ENCODE measurements at regions not wholly inside any gene's neighbourhood (a gene's known extent, or its start where the extent isn't known, plus 50 kb on each side); places are given as distances from the start of the nearest gene placed in this dataset.

DNA sequence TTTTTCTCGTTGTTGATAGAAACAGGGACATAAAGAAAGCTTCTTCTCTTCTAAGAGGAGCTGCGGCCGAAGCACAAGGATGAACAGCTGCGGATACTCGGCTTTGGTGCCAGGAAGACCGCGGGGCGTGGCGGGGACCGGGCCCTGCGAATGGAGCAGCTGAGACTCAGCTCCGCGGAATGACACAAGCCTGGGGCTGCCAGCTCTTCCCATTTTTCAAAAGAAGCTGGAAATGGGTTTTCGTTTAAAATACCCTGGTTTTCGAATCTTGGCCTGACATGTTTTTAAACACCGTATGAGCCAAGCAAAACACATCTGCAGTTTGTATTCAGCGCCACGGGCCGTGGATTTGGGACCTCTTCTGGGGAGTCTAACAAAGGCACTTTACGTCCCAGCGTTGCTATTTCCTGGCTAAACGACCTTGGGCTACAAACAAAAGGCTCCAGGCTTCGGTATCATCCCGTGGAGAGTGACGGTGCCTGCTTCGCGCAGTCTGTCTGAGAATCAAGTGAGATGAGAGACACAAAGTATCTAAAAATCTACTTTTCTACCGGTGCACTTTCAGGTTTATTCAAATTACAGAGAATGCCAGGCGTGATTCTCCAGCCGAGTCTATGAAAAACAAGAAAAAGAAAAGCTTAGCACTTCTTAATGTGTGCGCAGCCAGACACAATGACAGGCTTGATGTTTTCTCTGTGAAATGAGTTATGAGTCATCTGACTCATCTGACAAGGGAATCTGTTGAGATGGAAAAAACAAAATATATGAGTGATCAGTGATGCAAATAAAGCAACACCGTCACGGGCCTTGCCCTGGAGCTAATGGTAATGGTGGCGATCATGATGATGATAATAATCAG, 114.0 kb upstream of the TMEM132D start:
- peak; percentile 16 for DNase-seq

DNA sequence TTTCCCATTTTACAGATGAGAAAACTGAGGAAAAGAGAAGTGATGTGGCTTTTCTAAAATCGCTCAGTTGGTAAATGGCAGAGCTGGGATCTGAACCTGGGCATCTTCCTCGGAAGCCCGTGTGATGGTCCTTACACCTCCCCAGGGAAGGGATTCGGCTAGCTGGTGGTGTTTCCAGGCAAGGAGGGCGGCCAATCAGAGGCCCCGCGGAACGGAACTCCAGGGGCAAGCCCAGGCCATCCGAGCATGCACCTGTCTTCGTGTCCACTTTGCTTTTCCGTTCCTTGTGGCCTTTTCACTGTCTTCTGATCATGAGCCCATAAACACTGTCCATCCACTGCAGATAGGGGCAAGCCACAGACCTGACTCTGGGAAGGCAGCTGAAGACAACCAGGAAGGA, 114.8 kb upstream of the TMEM132D start:
- DNase-seq, result no peak

- DNase-seq, result peak; percentile 78
Observed at GRCh38 chr12:130026608-130027176, 122.9 kb upstream of the TMEM132D start.

DNA sequence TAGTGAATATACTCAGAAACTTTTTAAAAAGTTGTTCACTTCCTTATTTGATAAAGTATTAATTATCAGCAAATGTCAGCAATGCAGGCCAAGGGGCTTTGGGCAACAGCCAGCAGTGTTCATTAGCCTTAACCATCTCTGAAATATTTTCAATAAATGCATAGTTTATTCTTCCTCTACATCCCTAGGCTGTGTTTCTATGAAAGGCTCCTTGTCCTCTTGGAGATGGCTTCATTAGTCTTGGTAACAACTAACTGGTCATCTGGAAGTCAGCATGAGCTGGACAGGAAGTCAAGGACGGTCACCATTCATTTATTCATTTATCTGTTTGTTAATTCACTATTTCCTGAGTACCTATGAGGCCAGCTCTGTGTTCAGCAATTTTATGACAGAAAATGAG, 124.0 kb upstream of the TMEM132D start:
- DNase-seq, result no peak

GRCh38 chr12:130029151-130029550, 125.3 kb upstream of the TMEM132D start:
- DNase-seq, result no peak

- DNase-seq, result no peak
Observed at GRCh38 chr12:130031041-130031440, 127.2 kb upstream of the TMEM132D start.

GRCh38 chr12:130031571-130032189, 127.9 kb upstream of the TMEM132D start:
- peak; percentile 76 for DNase-seq

DNA sequence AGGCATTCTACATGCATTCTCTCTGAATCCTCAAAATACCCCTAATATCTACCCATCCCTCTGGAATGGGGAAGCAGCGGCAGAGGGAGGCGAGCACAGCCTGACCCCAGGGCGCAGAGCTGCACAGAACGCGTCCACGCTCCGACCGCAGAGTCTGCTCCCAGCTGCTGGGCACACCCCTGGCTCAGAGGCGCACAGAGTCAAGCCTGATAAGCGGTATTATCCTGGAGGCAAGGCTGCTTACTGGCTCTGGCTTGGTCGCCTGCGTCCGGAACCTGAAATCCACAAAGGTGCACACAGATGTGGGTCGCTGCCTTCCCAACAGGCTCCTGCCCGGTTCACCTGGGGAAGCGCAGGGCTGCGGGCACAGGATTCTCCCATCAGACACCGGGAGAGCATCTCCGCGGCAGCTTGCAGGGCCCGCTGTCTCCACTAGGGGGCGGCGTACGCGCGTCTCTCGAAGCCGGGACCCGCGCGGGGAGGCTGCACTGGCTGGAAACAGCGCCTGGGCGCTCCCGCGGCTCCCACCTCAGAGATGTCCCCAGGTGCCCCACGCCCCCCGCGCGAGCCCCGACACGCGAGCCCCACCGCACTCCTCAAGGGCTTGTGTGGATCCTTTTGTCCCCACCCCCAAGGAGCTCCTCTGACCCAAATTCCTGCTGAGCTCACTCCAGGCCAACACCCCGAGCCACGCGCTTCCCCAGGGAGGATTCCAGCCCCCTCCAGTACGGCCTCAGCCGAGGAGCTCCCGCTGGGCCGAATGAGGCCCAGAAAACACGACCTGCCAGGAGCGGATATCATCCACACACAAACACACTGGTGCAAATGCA, 120.1 kb upstream of the FZD10 start:
- DNase-seq, result peak; percentile 89

GRCh38 chr12:130043685-130044406, 118.4 kb upstream of the FZD10 start:
- DNase-seq, result peak; percentile 95

DNA sequence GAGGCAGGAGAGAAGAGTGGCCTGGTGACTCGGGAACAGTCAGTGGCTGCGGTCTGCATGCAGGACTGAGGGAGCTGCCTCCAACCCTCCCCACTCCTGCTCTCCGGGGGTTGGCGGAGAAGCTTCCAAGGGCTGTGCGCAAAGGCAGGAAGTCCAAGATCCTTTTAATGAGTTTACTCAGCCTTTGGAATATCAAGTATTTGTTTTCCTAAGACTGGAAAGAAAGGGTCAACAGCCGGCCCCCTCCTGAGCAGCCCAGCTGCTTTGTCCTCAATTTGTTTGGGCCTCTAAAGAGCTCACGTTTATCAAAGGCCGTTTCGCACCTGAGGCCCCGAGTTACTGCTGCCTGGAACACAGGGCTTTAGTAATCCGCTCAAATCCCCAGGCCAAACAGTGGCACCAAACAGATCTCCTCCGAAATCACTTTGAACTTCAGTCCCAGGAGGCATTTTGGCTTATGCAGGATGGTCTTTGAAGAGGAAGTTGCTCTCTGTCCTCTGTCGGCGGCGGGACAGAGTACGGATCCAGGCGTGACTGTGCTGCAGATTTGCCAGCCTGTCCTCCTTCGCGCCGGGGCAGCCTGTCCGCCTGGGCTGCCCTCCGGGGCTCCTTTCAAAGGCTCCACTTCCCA, 117.2 kb upstream of the FZD10 start:
- DNase-seq, result peak; percentile 98

DNA sequence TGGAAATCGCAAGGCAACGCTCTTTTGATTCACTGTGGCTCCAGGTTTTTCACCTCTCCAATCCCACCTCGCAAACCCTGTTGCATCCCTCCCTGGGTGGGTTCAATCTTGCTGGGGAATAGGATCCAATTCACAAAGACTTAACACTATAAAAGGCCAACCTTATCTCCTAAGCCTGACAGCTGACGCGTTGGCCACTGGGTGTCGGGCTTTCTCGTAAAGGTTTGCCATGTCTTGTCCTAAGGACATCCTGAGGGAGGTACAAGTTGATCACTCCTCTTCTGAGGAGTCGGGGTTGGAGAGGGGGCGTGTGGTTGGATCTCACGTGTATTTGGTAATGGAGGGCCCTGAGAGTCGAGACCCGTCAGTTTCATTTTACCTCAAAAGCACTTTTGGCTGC, 112.6 kb upstream of the FZD10 start:
- peak; percentile 16 for DNase-seq

- DNase-seq, result no peak
Observed at GRCh38 chr12:130051900-130052299, 110.4 kb upstream of the FZD10 start.

DNA sequence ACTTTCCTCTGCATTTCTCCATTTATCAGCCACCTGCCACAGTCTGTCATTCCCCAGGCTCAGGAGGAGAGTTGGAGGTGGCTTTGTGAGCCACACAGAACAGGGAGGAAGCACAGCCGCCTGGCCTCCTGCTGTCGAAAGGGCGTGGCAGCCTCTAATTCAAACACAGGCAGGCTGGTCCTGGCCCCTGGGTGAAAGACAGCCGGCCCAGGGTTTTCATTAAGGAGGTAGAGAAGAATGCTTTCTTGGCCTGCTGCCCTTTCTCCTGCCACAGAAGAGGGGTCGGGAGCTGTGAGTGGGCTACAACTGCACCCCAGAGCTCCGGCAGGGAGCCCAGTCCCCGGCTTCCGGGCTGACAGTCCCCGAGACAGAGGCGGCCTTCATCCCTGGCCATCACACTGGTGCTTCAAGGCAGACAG, 108.6 kb upstream of the FZD10 start:
- DNase-seq, result peak; percentile 82

DNA sequence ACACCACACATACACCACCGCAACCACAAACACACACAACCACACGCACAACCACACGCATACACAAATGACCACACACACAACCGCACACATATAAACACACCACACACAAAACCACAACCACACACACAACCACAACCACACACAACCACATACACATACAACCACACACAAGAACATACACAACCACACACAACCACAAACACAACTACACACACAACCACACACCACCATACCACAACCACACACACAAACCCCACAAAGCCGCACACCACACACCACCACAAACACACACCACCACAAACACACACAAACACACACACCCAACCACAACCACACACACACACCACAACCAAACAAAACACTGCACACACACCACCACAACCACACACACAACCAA, 107.5 kb upstream of the FZD10 start:
- DNase-seq, result no peak

DNA sequence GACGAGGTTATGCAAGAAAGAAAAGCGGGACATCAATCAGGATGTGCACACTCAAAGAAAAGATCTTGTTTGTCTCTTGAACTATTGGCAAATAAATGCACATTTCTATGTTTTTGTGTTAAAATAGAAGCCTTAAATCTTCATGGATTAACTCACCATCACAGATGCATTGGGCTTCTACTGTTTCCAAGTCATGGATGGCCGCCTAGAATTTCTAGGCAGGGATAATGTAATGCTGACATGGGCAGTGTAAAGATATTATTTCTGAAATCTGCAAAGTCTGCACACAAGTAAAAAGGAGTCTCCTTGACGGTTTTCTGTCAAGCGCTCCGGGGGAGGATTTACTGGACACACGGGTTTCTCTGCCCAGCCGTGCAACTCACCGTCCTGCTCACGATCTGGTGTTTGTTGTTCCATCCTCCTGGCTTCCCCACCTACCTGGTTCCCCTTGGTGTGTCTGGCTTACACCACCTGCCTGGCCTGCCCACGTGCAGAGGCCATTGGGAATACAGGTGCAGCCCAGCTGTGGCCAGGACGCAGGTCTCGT, 103.3 kb upstream of the FZD10 start:
- no peak for DNase-seq

- no peak for DNase-seq
Observed at GRCh38 chr12:130063866-130064265, 98.4 kb upstream of the FZD10 start.

DNA sequence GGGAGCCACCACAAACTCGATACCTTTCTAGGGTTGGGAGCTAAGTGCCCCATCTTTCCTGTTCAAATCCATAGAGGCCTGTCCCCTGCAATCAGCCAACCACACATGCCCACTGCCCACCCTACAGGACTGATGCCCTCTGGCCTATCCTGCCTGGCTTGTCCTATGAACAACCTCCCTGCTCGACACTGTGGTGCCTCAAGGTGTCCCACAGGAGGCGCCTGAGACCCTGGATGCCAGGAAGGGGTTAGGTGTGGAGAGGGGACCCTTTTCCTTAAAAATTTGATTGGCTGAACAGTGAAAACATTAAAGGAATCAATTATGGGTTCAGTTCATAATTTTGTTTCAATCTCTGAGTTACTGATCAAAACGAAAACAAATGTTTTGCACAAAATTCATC, 97.3 kb upstream of the FZD10 start:
- peak; percentile 15 for DNase-seq

- DNase-seq, result no peak
Observed at GRCh38 chr12:130066742-130067141, 95.5 kb upstream of the FZD10 start.

DNA sequence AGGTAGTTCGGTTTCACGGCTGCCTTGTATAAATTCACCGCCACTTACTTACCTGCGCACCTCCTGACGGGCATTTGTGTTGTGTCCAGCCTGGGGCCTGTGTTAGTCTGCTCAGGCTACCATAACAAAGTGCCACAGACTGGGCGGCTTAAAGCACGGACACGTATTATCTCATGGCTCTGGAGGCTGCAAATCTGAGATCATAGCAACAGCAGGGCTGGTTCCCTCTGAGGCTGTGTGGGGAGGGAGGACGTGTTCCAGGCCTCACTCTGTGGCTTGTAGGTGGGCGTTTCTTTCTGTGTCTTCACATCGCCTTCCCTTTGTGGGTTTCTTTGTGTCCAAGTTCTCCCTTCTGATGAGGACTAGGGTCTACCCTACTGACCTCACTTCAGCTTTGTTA, 93.5 kb upstream of the FZD10 start:
- DNase-seq, result no peak

GRCh38 chr12:130070126-130070611, 92.1 kb upstream of the FZD10 start:
- peak; percentile 84 for DNase-seq

- DNase-seq, result no peak
Observed at GRCh38 chr12:130073721-130074120, 88.5 kb upstream of the FZD10 start.
